ENCODE measurements at regions not wholly inside any gene's neighbourhood (a gene's known extent, or its start where the extent isn't known, plus 50 kb on each side); places are given as distances from the start of the nearest gene placed in this dataset.

- TF ChIP-seq POLR2A (IDR thresholded peaks at IDR 0.05; ENCODE audit: low read depth, low read length) (no peak), CTCF (conservative IDR thresholded peaks at IDR 0.05; ENCODE audit: low read depth, low read length) (no peak), BHLHE40 (IDR thresholded peaks at IDR 0.05; ENCODE audit: low read depth, low read length) (no peak), MAFK (IDR thresholded peaks at IDR 0.05; ENCODE audit: low read depth, low read length) (no peak), SMC3 (IDR thresholded peaks at IDR 0.05; ENCODE audit: low read depth, low read length) (no peak), RFX5 (IDR thresholded peaks at IDR 0.05; ENCODE audit: low read depth, low read length) (no peak), RCOR1 (IDR thresholded peaks at IDR 0.05; ENCODE audit: insufficient replicate concordance, low read length) (no peak), NFE2L2 (IDR thresholded peaks at IDR 0.05; ENCODE audit: low read depth, low read length) (no peak), MAZ (IDR thresholded peaks at IDR 0.05; ENCODE audit: borderline replicate concordance, low read depth, low read length) (no peak)
Measured at GRCh38 chr16:79339863-79340262, 260.7 kb downstream of the MAF start.
